OCI-LY7 (cell line): ENCODE measurements at regions not wholly inside any gene's neighbourhood (a gene's known extent, or its start where the extent isn't known, plus 50 kb on each side); places are given as distances from the start of the nearest gene placed in this dataset.

ENCODE experiments used
- BruUV-seq: library from RNA; stranded (reverse); fragments of 400-500 nt; replicated peaks from 2 replicates; lab custom pipeline; 2021; lab: Mats Ljungman, UMichigan
- CTCF ChIA-PET: fragments of 300-600 bp; sonication (Branson Sonifier 250); formaldehyde crosslinking; loops from one replicate; lab custom pipeline; 2022; ENCODE audit warnings: antibody characterized with exemption; ENCODE audit not compliant: unreplicated experiment; lab: Charles Lee
- POLR2A ChIA-PET: fragments of 300-600 bp; sonication (Branson Sonifier 250); formaldehyde crosslinking; loops from one replicate; lab custom pipeline; 2022; ENCODE audit warnings: antibody characterized with exemption; lab: Charles Lee
- DNase-seq: peaks from one replicate; pipeline ENCODE4 v3.0.0-alpha.2; 2015; ENCODE audit warnings: low spot score
- H2AFZ ChIP-seq: fragments of 200-600 bp; sonication (generic), shearing (Covaris generic); 2 replicates; pipeline ENCODE4 v1.6.1; 2014; ENCODE audit warnings: mild to moderate bottlenecking, antibody characterized with exemption, low read length, moderate library complexity
- H3K27ac ChIP-seq: fragments of 200-600 bp; sonication (generic); 2 replicates; pipeline ENCODE4 v1.5.1; 2014; ENCODE audit warnings: mixed run types, low read depth, mild to moderate bottlenecking, moderate library complexity, low read length, inconsistent platforms; ENCODE audit not compliant: poor library complexity, severe bottlenecking
- H3K36me3 ChIP-seq: fragments of 200-600 bp; sonication (generic); 2 replicates; pipeline ENCODE4 v1.6.1; 2014; ENCODE audit warnings: mild to moderate bottlenecking, antibody characterized with exemption, low read length, moderate library complexity, mixed read lengths; ENCODE audit not compliant: insufficient read depth
- H3K4me1 ChIP-seq: fragments of 200-600 bp; sonication (generic); 2 replicates; pipeline ENCODE4 v1.5.1; 2014; ENCODE audit warnings: mild to moderate bottlenecking, low read length; ENCODE audit not compliant: insufficient read depth, poor library complexity, severe bottlenecking
- H3K4me2 ChIP-seq: fragments of 200-600 bp; sonication (generic); 2 replicates; pipeline ENCODE4 v1.6.1; 2014; ENCODE audit warnings: mild to moderate bottlenecking, low read length
- H3K4me3 ChIP-seq: fragments of 200-600 bp; sonication (generic); 2 replicates; pipeline ENCODE4 v1.5.1; 2014; ENCODE audit warnings: mild to moderate bottlenecking, low read depth, low read length; ENCODE audit not compliant: poor library complexity, severe bottlenecking
- H3K79me2 ChIP-seq: fragments of 200-600 bp; sonication (generic); 2 replicates; pipeline ENCODE4 v1.6.1; 2016; ENCODE audit warnings: low read depth, mild to moderate bottlenecking, low read length, moderate library complexity, mixed read lengths; ENCODE audit not compliant: insufficient read depth
- H3K9me2 ChIP-seq: fragments of 200-600 bp; sonication (generic); 2 replicates; pipeline ENCODE4 v1.6.1; 2016; ENCODE audit warnings: mild to moderate bottlenecking, low read length, mixed read lengths; ENCODE audit not compliant: insufficient read depth
- H3K9me3 ChIP-seq: fragments of 200-600 bp; sonication (generic); 2 replicates; pipeline ENCODE4 v1.6.1; 2014; ENCODE audit warnings: mild to moderate bottlenecking, mixed run types, low read length, mixed read lengths
- H4K20me1 ChIP-seq: fragments of 200-600 bp; sonication (generic); 2 replicates; pipeline ENCODE4 v1.6.1; 2014; ENCODE audit warnings: mild to moderate bottlenecking, antibody characterized with exemption, low read length, moderate library complexity, mixed read lengths; ENCODE audit not compliant: insufficient read depth
- EZH2phosphoT487 ChIP-seq: fragments of 200-600 bp; sonication (generic); IDR thresholded peaks from 2 replicates; pipeline ENCODE4 v1.6.1; 2018; ENCODE audit warnings: low read depth, borderline replicate concordance, mild to moderate bottlenecking, mixed run types, antibody characterized with exemption, low read length, moderate library complexity, mixed read lengths
- intact Hi-C: fragments of 100-400 bp; cut with micrococcal nuclease; formaldehyde crosslinking; loops from one replicate; pipeline ENCODE4 v1.10.0; 2022; ENCODE audit not compliant: unreplicated experiment
- TF ChIP-seq, protein P1 (sequence below): fragments of 200-600 bp; sonication (generic); conservative IDR thresholded peaks from 2 replicates; pipeline ENCODE4 v1.5.1; 2014; ENCODE audit warnings: mild to moderate bottlenecking, antibody characterized with exemption, low read length, moderate library complexity, mixed read lengths

DNA sequence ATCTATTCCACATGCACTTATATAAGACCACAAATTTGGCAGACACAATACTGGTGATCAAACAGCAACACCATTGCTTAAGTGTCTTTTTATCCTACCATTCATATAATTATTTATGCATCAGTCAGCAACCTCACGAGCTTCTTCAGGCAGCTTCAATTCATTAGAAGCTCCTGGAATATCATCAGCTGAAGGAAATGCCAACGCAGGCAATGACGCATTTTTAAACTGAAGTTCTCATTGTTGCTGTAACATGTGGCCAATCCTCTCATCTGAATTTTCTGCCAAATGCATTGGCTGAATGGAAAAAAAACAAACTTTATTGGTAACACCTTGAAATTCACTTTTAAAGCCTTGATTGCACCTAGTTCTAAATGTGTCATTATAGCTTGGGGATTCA, 376.4 kb upstream of the RGMB start:
- ChIA-PET CTCF (no interaction called here), POLR2A (interaction anchor here (0.7 to 1.0 kb wide), 2 partner anchors 11 to 1006 kb away, joined by 3 to 4 read pairs; no protein-coding TSS in a partner anchor)
- H3K4me3 ChIP-seq: no peak overlapping the region
- TF ChIP-seq, protein P1, sequence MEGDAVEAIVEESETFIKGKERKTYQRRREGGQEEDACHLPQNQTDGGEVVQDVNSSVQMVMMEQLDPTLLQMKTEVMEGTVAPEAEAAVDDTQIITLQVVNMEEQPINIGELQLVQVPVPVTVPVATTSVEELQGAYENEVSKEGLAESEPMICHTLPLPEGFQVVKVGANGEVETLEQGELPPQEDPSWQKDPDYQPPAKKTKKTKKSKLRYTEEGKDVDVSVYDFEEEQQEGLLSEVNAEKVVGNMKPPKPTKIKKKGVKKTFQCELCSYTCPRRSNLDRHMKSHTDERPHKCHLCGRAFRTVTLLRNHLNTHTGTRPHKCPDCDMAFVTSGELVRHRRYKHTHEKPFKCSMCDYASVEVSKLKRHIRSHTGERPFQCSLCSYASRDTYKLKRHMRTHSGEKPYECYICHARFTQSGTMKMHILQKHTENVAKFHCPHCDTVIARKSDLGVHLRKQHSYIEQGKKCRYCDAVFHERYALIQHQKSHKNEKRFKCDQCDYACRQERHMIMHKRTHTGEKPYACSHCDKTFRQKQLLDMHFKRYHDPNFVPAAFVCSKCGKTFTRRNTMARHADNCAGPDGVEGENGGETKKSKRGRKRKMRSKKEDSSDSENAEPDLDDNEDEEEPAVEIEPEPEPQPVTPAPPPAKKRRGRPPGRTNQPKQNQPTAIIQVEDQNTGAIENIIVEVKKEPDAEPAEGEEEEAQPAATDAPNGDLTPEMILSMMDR: no peak
- no peak for TF ChIP-seq EZH2phosphoT487
- no peaks in the 10 kb centered on the region for H3K36me3 ChIP-seq
- no peaks in the 10 kb centered on the region for H3K9me2 ChIP-seq
- no peaks in the 10 kb centered on the region for H3K4me1 ChIP-seq
- intact Hi-C loops: no loop called here
- H3K27ac ChIP-seq: no peak overlapping the region
- H2AFZ ChIP-seq: no peak overlapping the region
- H3K9me3 ChIP-seq: no peaks in the 10 kb centered on the region
- no peaks in the 10 kb centered on the region for H3K79me2 ChIP-seq
- BruUV-seq: no TSS peak
- H3K4me2 ChIP-seq: no peak overlapping the region
- H4K20me1 ChIP-seq: no peaks in the 10 kb centered on the region
- no peak for DNase-seq

DNA sequence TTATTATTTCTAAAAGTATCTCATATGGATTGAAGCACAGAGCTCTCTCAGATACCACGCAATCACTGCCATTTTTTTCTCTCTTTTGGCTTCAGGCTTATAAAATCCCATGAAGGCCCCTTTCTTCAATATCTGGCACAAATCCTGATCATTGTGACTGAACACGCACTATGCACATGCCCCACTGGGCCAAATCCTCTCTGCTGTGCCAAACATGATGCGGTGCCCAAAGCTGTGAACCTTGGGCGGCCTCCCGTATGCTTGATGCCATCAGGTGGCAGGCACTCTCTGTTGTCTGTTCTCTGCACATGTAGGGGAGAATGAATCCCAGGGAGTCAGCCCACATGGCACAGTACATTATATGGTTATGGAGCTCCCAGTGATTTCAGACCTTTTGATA, 375.0 kb upstream of the RGMB start:
- Histone ChIP-seq H3K4me2 (no peak overlapping the region), H3K79me2 (no peaks in the 10 kb centered on the region), H4K20me1 (no peaks in the 10 kb centered on the region), H3K4me3 (no peak overlapping the region), H3K4me1 (no peaks in the 10 kb centered on the region), H2AFZ (no peak overlapping the region), H3K27ac (no peak overlapping the region), H3K9me3 (no peaks in the 10 kb centered on the region), H3K9me2 (no peaks in the 10 kb centered on the region), H3K36me3 (no peaks in the 10 kb centered on the region)
- ChIA-PET POLR2A (no interaction called here), CTCF (no interaction called here)
- DNase-seq: no peak
- TF ChIP-seq EZH2phosphoT487: no peak
- TF ChIP-seq, protein P1: no peak
- intact Hi-C loops: no loop called here
- no TSS peak for BruUV-seq

DNA sequence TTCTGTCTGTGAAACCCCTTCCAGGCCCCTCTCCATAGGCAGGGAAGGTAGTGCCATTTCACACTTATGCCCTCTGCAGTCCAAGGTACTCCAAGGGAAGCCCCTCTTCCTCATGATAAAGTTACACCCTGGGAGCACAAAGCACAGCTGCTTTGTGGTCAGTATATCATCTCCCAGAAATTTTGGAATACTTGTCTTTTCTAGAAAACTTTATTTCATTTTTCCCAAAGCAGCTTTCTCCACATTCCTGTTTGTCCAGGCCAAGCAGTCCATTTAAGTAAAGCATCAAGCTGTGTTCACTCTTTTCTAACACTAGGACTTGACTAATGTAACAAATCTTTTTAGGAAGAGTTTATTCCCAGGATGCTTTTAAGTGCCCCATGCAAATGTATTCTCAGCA, 371.8 kb upstream of the RGMB start:
- no peak for DNase-seq
- H3K4me3 ChIP-seq: no peak overlapping the region
- no peaks in the 10 kb centered on the region for H3K79me2 ChIP-seq
- CTCF ChIA-PET: no interaction called here
- intact Hi-C loops: no loop called here
- POLR2A ChIA-PET: no interaction called here
- H3K4me1 ChIP-seq: no peaks in the 10 kb centered on the region
- H3K4me2 ChIP-seq: no peak overlapping the region
- no peaks in the 10 kb centered on the region for H3K9me2 ChIP-seq
- no TSS peak for BruUV-seq
- no peak overlapping the region for H3K27ac ChIP-seq
- TF ChIP-seq EZH2phosphoT487: no peak
- TF ChIP-seq, protein P1: no peak
- no peaks in the 10 kb centered on the region for H3K36me3 ChIP-seq
- no peaks in the 10 kb centered on the region for H3K9me3 ChIP-seq
- H2AFZ ChIP-seq: no peak overlapping the region
- no peaks in the 10 kb centered on the region for H4K20me1 ChIP-seq
